Erythroblast (primary cell): ENCODE measurements at regions not wholly inside any gene's neighbourhood (a gene's known extent, or its start where the extent isn't known, plus 50 kb on each side); places are given as distances from the start of the nearest gene placed in this dataset.

Experiments used
- GATA1 ChIP-seq: IDR thresholded peaks from 2 replicates; pipeline ENCODE4 v1.6.1; 2011; ENCODE audit warnings: low read depth, mild to moderate bottlenecking, control low read depth, low read length, moderate library complexity
- POLR2A ChIP-seq: IDR thresholded peaks from 2 replicates; pipeline ENCODE4 v1.6.1; 2011; ENCODE audit warnings: mild to moderate bottlenecking, low read length

DNA sequence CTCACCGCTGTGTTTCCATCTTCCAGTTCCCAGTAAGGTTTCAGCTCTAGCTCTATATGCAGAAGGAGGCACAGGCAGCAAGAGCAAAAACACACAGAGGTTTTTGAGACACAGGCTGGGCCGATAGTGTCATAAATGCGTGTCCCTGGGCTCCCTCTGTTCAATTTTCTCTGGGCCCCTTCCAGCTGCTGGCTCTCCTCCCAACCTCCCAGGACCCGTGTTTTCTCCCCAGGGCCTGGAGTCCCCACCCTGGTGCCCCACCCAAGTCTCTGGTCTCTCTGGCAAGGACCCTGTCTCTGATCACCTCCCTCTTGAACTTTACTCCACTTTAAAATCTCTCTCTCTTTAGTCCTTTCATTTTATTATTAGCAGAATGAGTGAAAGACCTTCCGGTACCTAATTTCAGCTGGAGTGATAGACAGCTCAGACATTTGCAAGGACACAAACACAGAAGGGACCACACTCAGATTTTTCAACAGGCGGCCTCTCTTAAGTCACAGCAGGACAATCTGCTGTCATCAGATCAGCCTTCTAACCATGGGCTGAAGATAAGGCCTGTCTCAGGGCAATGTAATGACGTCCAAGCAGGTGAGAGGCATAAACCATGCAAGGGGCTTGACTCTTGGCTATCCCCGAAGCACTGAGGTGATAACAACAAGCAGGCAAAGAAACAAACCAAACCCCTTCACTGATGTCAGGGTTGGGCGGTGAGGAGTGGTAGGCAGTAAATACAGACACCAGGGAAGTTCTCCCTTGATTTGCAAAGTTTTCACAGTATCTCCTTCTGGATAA lies 190.0 kb upstream of the IRS2 start:
- no peak for TF ChIP-seq POLR2A
- no peak for TF ChIP-seq GATA1
